Iris pigment epithelial cell (primary cell): ENCODE measurements at regions not wholly inside any gene's neighbourhood (a gene's known extent, or its start where the extent isn't known, plus 50 kb on each side); places are given as distances from the start of the nearest gene placed in this dataset.
"Not testable (repeated sequence)": the region's sequence is repeated elsewhere in the genome, so short reads cannot be mapped to it uniquely, and the experiment has no call there.

Experiments
- DNase-seq: peaks from one replicate; pipeline ENCODE4 v3.0.0-alpha.2; 2011; ENCODE audit warnings: low read depth

DNA sequence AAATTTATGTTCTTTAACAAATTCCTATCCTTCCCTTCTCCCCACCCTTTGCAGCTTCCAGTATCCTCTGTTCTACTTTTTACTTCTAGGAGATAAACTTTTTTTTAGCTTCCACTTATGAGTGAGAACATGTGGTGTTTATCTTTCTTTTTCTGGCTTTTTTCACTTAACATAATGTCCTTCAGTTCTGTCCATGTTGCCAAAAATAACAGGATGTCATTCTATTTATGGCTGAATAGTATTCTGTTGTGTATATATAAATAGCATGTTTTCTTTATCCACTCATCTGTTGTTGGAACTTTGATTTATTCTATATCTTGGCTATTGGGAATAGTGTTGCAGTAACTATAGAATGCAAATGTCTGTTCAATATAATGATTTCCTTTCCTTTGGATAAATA, 1191.2 kb downstream of the CNTNAP5 start:
- DNase-seq, result no peak

DNA sequence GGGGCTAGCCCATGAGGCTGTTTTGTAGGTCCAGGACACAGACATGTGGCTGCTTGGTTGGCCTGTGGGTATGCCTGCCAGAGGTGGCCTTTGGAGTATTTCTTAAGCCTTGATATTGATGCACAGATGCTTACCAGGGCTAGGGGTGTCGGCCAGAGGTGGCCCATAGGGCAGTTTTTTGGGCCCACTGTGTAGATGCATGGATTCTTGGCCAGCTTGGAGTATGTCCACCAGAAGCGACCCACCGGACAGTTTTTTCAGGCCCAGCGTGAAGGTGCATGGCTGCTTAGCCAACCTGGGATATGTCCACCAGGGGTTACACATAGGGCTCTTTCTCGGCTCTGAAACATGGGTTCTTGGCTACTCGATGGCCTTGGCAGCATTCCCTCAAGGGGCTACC, 1199.1 kb downstream of the CNTNAP5 start:
- DNase-seq, result no peak

DNA sequence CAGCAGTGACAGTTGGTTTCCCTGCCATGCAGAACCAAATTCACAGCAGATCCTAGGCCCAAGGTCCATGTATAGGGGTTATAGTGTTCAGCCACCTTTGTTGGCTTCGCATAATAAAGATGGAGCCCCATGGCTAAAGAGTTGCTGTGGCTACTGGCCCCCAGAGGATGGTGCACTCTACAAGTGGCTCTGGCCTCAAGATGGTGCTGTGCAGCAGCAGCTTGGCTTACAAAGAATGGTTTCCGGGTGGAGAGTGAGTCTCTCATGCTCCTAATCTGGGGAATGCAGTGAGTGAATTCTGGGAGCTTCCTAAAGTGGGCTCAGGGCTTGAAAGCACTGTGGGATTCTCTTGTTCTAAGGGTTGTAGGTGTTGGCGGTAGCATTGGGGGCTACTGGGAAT, 1199.7 kb downstream of the CNTNAP5 start:
- DNase-seq, result no peak

DNA sequence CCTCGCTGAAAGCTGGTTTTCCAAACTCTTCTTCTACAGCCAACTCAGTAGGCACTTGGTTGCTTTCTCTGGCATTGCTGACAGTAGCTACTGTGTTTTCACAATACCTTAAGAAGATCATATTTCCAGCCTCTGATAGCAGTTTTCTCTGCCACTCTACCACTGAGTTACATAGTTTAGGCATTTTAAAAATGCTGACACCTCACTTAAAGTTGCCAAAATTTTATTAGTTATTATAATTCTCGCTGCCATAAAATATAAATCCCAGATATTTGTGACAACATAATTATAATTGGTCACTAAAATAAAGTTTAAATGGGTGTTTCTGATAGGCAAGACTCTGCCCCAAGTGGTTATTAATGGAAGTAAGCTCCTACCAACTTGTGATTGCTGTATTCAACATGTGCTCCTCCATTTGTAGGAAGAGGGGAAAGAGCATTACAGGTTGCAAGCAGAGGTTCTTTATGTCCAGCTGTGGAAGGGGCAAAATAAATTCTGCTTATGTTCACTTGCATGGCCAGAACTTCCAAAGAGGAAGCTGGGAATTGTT, 1202.8 kb downstream of the CNTNAP5 start:
- no peak for DNase-seq

DNA sequence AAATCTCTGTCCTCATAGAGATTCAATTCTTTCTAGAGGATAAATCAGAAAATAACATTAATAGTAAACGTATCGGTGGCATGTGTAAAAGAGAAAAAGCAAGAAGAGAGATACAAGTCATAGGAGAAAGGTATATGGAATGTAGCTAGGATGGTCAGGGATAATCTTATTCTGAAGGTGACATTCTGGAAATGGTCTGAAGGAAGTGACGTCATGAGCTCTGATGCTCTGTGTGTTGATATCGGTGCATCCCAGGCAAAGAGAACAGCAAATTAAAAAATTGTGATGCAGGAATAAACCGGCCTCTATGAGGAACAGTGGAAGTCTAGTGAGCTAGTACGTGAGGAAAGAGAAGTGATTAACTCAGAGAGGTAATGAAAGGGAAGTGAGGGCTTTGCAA, 1215.8 kb downstream of the CNTNAP5 start:
- no peak for DNase-seq

DNA sequence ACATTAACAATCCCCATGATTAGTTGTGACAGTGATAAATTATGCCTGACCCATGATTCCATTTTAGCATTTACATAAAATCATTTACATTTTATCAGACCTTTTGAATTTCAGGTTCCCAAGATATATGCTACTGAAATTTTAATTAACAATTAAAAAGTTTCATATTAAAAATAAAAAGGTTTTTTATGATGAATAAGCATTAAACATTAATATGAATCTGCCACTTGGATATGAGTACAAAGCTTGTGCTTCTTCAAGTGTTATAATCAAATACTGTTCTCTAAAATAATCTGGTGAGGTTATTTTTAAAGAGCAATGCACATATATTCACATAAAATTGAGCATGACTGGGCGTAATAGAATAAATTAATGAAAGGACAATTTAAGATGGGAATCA, 1218.0 kb downstream of the CNTNAP5 start:
- no peak for DNase-seq

DNA sequence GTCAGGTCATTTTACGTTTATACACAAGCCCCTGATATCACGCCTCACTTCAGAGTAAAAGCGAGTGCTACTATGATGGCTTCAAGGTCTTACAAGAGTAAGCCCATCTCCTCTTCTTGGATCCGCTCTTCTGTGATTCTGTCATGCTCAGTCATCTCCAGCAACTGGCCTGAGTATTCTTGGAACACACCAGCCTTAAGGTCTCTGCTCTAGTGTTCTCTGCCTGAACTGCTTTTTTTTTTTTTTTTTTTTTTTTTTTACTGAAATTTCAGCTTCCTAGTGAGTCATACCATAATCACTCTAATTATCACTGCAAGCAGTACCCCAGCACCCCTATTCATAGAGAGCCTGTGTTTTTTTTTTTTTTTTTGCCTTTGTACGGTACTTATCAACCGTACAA, 1228.9 kb downstream of the CNTNAP5 start:
- DNase-seq, result no peak

DNA sequence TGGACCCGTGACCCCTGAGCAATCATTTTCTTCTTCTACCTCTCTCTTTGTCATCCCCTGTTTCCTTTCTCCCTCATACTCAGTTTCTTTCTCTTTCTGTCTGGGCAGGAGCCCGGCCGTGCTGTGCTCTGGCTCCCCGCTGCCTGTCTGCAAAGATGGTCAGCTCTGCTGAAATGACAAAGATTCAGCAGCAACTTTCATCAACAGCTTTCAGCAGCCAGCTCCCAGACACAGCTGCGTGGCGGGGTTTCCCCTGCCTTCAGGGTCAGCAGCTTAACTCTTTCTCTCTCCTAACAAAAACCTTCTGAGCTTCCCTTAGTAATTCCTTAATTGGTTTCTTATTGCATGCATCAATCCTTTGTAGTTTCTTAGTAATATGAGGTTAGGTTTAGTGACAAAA, 1234.4 kb downstream of the CNTNAP5 start:
- no peak for DNase-seq

DNA sequence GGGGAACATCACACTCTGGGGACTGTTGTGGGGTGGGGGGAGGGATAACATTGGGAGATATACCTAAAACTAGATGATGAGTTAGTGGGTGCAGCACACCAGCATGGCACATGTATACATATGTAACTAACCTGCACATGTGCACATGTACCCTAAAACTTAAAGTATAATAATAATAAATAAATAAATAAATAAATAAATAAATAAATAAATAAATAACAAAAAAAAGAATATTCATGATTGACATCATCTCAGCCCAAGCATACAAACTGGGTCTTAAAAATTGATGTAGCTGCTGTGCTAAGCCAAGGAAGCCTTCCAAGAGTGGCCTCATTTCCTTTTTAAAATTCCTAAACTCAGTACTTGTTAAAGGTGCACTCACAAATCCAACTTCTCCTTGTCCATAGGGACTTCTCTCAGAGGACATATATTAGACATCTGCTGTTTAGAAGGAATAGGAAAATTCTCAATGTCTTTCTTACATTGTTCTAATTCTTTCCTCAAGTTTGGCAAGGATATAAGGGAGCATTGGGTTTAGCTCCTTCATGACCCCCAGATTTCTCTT, 1235.4 kb downstream of the CNTNAP5 start:
- not testable (repeated sequence) for DNase-seq

DNA sequence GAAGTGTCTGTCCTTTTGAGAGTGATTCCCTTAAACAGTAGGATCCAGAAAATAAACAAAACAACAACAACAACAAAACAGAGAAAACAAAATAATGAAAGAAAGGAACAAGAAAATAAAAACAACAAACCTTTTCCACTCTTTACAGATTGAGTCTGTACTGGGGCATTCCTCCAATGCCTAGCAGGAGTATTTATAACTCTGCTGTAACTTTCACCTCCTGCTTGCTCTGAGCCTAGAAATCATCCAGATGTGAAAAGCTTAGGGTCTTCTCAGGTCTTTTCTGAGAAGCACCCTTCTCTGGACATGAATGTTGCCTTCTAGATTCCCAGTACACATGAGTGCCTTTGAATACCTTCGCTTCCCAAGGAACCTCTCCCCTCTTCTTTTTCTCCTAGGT, 1239.4 kb downstream of the CNTNAP5 start:
- DNase-seq, result no peak

DNA sequence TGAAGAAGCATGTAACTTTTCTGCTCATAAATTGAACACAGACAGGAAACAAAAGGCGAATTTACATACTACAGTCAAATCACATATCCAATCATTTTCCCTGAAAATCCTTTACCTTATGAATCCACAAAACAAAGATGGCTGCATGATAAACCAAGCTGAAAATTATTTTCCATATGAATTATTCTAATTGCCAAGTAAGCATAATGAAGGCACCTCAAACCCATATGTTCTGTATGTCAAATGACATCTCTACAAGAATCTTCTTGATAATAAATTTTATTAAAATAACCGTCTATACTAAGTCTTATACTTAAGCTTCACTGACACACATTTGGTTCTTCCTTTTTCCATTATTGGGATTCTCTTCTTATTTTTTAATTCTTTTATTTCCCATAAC, 1242.6 kb downstream of the CNTNAP5 start:
- no peak for DNase-seq

DNA sequence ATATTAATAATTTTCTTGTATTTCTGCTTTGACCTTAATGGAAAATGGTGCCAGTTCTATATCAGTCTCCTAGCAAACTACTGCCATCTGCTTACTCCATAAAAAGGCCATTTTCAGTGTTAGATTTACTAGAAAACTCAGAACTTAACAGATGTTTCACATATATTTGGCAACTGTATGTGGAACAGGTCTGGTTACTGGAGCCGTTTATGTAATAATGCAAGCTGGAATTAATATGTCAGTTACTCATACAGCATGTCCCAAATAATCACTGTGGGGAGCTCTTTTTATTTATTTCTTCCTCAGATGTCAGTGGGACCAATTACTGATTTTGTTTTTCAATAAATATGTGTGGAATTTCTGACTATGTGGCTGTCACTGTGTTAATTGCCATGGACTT, 1247.6 kb downstream of the CNTNAP5 start:
- no peak for DNase-seq

DNA sequence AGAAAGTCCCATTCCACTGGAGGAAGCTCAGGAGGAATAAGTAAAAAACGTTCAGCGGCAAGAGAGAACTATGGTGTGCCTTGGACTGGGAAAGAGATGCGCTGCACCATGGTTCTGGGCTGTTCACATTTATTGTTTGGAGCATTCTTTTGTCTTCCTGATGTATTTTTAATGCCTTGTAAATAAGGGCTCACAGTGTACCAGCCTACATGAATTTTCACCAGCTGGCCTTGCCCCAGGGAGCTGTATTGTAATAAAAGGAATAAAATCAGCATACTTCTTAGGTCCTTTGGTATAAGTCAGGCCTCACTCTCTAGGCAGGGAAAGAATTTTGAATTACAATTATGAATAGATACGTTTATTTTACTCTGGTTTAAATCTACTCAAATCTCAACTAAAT, 1249.6 kb downstream of the CNTNAP5 start:
- no peak for DNase-seq

DNA sequence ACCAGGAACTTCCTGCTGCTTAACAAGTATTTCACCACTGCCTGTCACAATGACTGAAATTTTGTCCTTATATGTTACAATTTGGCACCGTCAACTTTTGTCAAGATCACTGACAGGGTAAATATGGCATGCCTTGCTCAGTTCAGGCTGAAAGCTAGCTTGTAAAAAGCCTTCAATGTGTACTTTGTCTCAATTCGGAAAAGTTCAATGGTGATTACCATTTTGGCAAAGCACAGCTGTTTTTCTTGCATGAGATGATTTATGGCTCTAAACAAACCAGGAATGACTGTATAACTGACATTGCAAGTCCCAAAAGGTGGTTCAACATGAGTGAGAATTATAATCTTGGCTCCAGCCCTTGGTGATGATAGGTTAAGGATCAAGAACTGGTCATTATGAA, 1255.2 kb downstream of the CNTNAP5 start:
- no peak for DNase-seq

DNA sequence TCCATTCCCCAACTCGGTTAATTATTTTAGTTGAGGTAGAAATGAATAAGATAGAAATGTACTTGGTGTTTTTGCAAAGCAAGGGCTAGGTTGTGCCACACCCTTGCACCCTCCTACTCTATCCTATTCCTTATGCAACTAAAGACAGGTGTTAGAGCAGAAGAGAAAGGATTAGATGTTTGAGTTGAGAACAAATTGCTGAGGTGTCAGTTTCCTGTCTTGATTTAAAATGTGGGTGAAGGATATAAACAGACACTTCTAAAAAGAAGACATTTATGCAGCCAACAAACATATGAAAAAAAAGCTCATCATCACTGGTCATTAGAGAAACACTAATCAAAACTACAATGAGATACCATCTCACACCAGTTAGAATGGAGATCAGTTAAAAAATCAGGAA, 1256.2 kb downstream of the CNTNAP5 start:
- DNase-seq, result no peak

DNA sequence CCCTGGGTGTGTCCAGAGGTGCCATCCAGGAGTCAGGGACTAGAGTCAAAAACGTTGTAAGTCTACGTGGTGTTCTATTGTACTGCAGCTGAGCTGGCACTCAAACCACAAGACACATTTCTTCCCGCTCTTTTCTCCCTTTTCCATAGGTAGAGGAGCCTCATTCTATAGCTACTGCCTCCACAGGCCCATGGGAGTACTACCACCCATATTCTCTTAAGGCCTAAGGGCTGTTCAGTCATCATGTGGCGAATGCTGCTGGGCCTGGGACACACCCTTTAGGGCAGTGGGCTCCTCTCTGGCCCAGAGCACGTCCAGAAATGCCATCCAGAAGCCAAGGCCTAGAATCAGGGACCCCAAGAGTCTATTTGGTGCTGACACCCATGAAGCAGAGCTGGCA, 1271.7 kb downstream of the CNTNAP5 start:
- no peak for DNase-seq

DNA sequence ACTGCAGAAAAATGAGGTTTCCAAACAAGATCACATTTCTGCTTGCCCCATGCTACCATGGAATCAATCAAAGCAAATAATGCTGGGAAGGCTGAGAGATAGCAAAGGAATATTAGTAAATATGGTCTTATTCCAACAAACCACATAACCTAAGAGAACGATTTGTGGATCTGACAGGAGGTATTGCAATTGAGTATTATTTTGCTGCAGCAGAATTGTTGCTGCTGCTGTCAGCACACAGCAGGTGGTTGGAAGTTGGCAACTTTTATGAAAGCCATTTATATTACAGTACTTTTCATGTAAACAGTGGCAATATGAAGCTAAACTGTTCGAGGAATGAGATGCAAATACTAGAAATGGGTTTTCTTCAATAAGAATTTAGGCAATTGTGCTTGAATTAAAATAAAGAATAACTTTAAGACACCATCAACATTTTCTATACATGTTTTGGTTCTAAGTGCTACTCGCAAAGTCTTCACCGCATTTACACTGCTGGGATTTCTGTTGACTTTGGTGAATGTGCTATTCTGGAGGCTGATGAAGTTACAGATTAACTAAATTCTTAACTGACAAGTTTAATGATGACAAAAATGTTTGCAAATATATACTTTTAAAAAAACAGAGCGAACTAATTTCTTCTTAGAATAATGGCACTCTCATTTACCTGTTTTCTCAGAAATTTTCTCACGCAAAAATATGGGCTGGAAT, 1285.7 kb downstream of the CNTNAP5 start:
- no peak for DNase-seq

DNA sequence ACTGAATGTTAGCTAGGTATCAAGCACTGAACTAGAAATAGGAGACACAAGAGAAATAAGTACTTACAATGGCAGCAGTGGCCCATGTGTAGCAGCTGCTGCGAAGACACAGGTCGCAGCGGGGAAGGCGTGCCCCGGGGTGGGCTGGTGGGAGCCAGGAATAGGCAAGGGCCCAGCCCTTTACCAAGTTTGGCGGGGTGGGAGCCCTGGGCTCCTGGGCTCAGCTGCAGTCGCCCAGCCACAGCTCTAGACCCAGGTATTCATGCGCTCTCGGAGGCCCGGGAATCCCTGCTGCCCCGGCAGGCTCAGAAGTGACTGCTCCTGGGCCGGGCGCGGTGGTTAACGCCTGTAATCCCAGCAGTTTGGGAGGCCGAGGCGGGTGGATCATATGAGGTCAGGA, 1287.3 kb downstream of the CNTNAP5 start:
- DNase-seq, result no peak

DNA sequence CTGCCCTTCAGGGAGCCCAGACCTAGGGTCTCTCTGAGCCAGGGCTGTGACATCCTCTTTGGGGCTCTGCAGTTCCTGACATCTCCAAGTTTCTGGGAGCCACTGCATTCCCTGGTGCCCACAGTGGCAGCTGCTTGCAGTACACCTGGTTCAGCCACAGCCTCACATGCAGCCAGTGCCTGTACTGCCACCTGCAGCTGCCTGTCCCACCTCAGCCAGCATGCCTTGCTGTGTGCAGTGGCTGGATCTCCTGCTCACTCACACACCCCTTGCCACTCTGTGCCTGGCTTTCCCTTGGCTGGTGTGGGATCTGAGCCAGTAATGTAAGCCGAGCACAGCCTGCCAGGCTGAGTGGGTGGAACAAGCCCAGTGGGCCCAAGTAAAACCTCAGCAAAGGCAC, 1288.7 kb downstream of the CNTNAP5 start:
- no peak for DNase-seq

DNA sequence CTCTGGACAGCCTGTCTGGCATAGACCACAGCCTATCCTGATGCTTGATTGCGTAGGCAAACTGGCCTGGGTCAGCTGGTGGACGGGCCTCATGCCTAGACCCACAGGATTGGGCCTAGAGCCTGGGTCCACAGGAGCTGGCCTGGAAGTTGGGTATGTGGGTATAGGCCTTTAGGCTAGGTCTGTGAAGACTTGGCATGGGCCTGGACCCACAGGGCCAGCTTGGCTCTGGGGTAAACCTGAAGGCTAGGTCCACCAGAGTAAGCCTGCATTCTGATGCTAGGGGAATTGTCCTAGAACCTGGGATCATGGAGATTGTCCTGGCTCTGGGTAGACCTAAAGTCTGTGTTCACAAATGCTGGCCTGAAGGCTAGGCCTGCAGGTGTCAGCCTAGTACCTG, 1293.7 kb downstream of the CNTNAP5 start:
- no peak for DNase-seq

DNA sequence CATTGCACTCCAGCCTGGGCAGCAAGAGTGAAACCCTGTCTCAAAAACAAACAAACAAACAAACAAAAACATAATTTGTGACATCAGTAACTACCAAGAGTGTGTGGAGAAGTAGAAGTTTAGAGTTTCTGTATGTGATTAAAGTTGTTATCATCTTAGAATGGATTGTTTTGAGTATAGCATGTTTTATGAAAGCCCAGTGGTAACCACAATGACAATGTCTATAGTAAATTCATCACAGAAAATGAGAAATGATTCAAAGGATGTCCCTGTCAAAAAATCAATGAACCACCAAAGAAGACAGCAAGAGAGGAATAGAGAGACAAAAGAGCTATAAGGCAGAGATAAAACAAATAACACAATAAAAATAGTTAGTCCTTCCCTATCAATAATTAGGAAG, 1299.2 kb downstream of the CNTNAP5 start:
- no peak for DNase-seq

DNA sequence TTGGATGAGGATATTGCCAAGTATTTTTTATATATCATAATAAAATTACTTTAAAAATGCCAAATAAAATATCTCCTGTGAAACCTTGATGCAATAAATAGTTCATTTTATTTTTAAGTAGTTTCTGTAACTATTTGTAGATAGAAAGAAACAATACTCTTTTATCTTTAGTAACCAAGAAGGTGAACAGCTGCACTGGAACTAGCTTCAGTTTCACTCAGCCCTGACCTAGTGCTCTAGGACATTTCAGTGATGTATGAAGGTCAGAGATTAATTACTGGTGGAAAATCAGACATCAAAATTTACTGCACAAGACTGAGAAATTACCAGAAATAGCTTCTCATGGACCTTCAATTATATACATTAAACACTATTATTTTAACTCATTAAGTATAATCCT, 1305.0 kb downstream of the CNTNAP5 start:
- DNase-seq, result no peak

DNA sequence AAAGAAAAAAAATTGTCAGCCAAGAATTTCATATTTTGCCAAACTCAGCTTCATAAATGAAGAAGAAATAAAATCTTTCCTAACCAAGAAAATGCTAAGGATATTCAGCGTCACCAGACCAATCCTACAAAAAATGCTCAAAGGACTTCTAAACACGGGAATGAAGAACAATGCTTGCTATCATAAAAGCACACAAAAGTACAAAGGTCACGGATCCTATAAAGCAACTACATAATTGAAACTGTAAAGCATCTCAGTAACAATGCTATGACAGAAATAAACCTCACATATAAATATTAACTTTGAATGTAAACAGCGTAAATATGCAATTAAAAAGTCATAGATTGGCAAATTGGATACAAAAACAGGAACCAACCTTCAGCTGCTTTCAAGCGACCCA, 1314.6 kb upstream of the GYPC start:
- DNase-seq, result no peak

DNA sequence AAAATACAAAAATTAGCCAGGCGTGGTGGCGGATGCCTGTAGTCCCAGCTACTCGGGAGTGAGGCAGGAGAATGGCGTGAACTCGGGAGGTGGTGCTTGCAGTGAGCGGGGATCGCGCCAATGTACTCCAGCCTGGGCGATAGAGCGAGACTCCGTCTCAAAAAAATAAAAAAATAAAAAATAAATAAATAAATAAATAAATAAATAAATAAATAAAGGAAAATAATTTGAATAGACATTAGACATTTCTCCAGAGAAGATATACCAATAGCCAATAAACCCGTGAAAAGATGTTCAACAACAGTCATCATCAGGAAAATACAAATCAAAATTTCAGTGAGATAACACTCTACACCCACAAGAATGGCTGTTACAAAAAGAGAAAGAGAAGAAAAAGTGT, 1302.4 kb upstream of the GYPC start:
- not testable (repeated sequence) for DNase-seq
